ENCODE measurements at regions not wholly inside any gene's neighbourhood (a gene's known extent, or its start where the extent isn't known, plus 50 kb on each side); places are given as distances from the start of the nearest gene placed in this dataset.
"Not testable (repeated sequence)": the region's sequence is repeated elsewhere in the genome, so short reads cannot be mapped to it uniquely, and the experiment has no call there.

GRCh38 chr5:23951261-23951928 is 444.0 kb downstream of the PRDM9 start:
- H3K27ac ChIP-seq (ENCODE audit: extremely low read depth, low read depth, low read length); POLR2A ChIA-PET; H3K79me2 ChIP-seq (ENCODE audit: control insufficient read depth, insufficient read depth, low read length); H3K9me1 ChIP-seq (ENCODE audit: control insufficient read depth, insufficient read depth, low read length); in situ Hi-C loops (cut with MboI); H3K9me3 ChIP-seq (replicated peaks; ENCODE audit: control insufficient read depth, insufficient read depth, low read depth, low read length); BruUV-seq (replicated peaks); H3K4me3 ChIP-seq; H3K4me1 ChIP-seq (replicated peaks in 1 of 2; ENCODE audit: control insufficient read depth in 2 of 2, insufficient read depth in 2 of 2, low read length in 2 of 2); FAIRE-seq; H3K36me3 ChIP-seq (ENCODE audit: control insufficient read depth, insufficient read depth, low read length); H3K9ac ChIP-seq (ENCODE audit: insufficient read depth in 1 of 2, low read depth in 2 of 2, low read length in 2 of 2); H3K4me2 ChIP-seq (ENCODE audit: insufficient read depth, low read length); H3K27me3 ChIP-seq (ENCODE audit: control insufficient read depth in 2 of 2, insufficient read depth in 2 of 2, low read length in 2 of 2); H4K20me1 ChIP-seq (replicated peaks; ENCODE audit: control insufficient read depth, insufficient read depth, low read length); DNase-seq (ENCODE audit: extremely low read depth in 1 of 4, low spot score in 3 of 4); ATAC-seq; CTCF ChIA-PET (ENCODE audit: low intra/inter-chr PET ratio); H2AFZ ChIP-seq (ENCODE audit: low read depth, low read length); intact Hi-C loops (cut with micrococcal nuclease): not testable (repeated sequence)
- WGBS (ENCODE audit: insufficient coverage, low coverage, missing lambda C conversion rate): 34% methylated on average over 44 of the region's 47 CpGs

- no peaks in the 10 kb centered on the region for H3K36me3 ChIP-seq (ENCODE audit: control insufficient read depth, insufficient read depth, low read length)
- ChIA-PET POLR2A (no interaction called here), CTCF (ENCODE audit: low intra/inter-chr PET ratio) (no interaction called here)
- ATAC-seq (no peak), DNase-seq (ENCODE audit: extremely low read depth in 1 of 4, low spot score in 3 of 4) (no peak), FAIRE-seq (no peak)
- no peaks in the 10 kb centered on the region for H3K9me3 ChIP-seq (replicated peaks; ENCODE audit: control insufficient read depth, insufficient read depth, low read depth, low read length)
- no peak overlapping the region for H3K9ac ChIP-seq (ENCODE audit: insufficient read depth in 1 of 2, low read depth in 2 of 2, low read length in 2 of 2)
- no peaks in the 10 kb centered on the region for H3K4me1 ChIP-seq (replicated peaks in 1 of 2; ENCODE audit: control insufficient read depth in 2 of 2, insufficient read depth in 2 of 2, low read length in 2 of 2)
- no peaks in the 10 kb centered on the region for H3K27me3 ChIP-seq (ENCODE audit: control insufficient read depth in 2 of 2, insufficient read depth in 2 of 2, low read length in 2 of 2)
- no peak overlapping the region for H3K27ac ChIP-seq (ENCODE audit: extremely low read depth, low read depth, low read length)
- intact Hi-C loops (cut with micrococcal nuclease): no loop called here
- H3K79me2 ChIP-seq (ENCODE audit: control insufficient read depth, insufficient read depth, low read length): no peaks in the 10 kb centered on the region
- H4K20me1 ChIP-seq (replicated peaks; ENCODE audit: control insufficient read depth, insufficient read depth, low read length): no peaks in the 10 kb centered on the region
- in situ Hi-C loops (cut with MboI): no loop called here
- WGBS (ENCODE audit: insufficient coverage, low coverage, missing lambda C conversion rate): 1% methylated on average over 5 of the region's 5 CpGs
- no peak overlapping the region for H2AFZ ChIP-seq (ENCODE audit: low read depth, low read length)
- no TSS peak for BruUV-seq (replicated peaks)
- TF ChIP-seq MXI1 (IDR thresholded peaks at IDR 0.05; ENCODE audit: low read depth, low read length) (no peak), ZNF316 (IDR thresholded peaks at IDR 0.05) (peak; percentile 33; the same call in 1 of the 2 replicates)
- no peak overlapping the region for H3K4me2 ChIP-seq (ENCODE audit: insufficient read depth, low read length)
- H3K9me1 ChIP-seq (ENCODE audit: control insufficient read depth, insufficient read depth, low read length): no peaks in the 10 kb centered on the region
- no peak overlapping the region for H3K4me3 ChIP-seq
These were observed 456.0 kb downstream of the PRDM9 start for GRCh38 chr5:23963449-23963848.
